Nephron progenitor cell (in vitro differentiated cells): ENCODE measurements at regions not wholly inside any gene's neighbourhood (a gene's known extent, or its start where the extent isn't known, plus 50 kb on each side); places are given as distances from the start of the nearest gene placed in this dataset.

Experiments used
- DNase-seq: peaks from one replicate; pipeline ENCODE4 v3.0.0; 2021
- H3K27ac Mint-ChIP-seq: 2 replicates; pipeline ENCODE4 v1.8.0; 2021; ENCODE audit warnings: mild to moderate bottlenecking, moderate library complexity, mixed read lengths
- H3K27me3 Mint-ChIP-seq: 2 replicates; pipeline ENCODE4 v1.8.0; 2021; ENCODE audit warnings: mild to moderate bottlenecking, low read depth, mixed read lengths; ENCODE audit not compliant: poor library complexity
- H3K36me3 Mint-ChIP-seq: 2 replicates; pipeline ENCODE4 v1.8.0; 2021; ENCODE audit warnings: low read depth, mixed read lengths
- H3K4me1 Mint-ChIP-seq: 2 replicates; pipeline ENCODE4 v1.8.0; 2021; ENCODE audit warnings: mixed read lengths
- H3K4me3 Mint-ChIP-seq: 2 replicates; pipeline ENCODE4 v1.8.0; 2021; ENCODE audit warnings: mild to moderate bottlenecking, moderate library complexity, mixed read lengths
- H3K9me3 Mint-ChIP-seq: 2 replicates; pipeline ENCODE4 v1.8.0; 2021; ENCODE audit warnings: mild to moderate bottlenecking, moderate library complexity, mixed read lengths
- CTCF ChIP-seq: fragments of 200-600 bp; sonication (generic); IDR thresholded peaks from 2 replicates; pipeline ENCODE4 v1.5.0; 2021; ENCODE audit warnings: antibody characterized with exemption

GRCh38 chr5:124883681-124884080 is 137.2 kb upstream of the ZNF608 start:
- Mint-ChIP-seq H3K27me3 (no peaks in the 10 kb centered on the region), H3K27ac (no peak overlapping the region), H3K4me3 (no peak overlapping the region), H3K36me3 (no peaks in the 10 kb centered on the region), H3K9me3 (peaks cover 4% of the 10 kb centered on the region), H3K4me1 (peaks cover 25% of the 10 kb centered on the region)
- no peak for DNase-seq
- TF ChIP-seq CTCF: no peak

GRCh38 chr5:124884114-124884513 is 137.7 kb upstream of the ZNF608 start:
- H3K4me1 Mint-ChIP-seq: peaks cover 29% of the 10 kb centered on the region
- TF ChIP-seq CTCF: no peak
- DNase-seq: no peak
- H3K27ac Mint-ChIP-seq: no peak overlapping the region
- no peak overlapping the region for H3K4me3 Mint-ChIP-seq
- no peaks in the 10 kb centered on the region for H3K27me3 Mint-ChIP-seq
- H3K36me3 Mint-ChIP-seq: no peaks in the 10 kb centered on the region
- peaks cover 4% of the 10 kb centered on the region for H3K9me3 Mint-ChIP-seq

DNA sequence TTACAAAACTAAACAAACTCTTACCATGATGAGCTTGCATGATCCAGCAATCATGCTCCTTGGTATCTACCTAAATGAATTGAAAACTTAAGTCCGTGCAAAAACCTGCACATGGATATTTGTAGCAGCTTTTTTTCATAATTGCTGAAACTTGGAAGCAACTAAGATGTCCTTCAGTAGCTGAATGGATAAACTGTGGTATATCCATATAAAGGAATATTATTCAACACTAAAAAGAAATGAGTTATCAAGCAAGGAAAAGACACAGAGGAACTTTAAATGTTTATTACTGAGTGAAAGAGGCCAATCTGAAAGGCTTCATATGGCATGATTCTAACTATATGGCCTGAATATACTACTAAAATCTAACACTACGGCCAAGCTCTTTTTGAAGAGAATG is 139.1 kb upstream of the ZNF608 start:
- DNase-seq: no peak
- H3K27ac Mint-ChIP-seq: no peak overlapping the region
- H3K27me3 Mint-ChIP-seq: no peaks in the 10 kb centered on the region
- no peaks in the 10 kb centered on the region for H3K36me3 Mint-ChIP-seq
- no peak for TF ChIP-seq CTCF
- peaks cover 35% of the 10 kb centered on the region for H3K4me1 Mint-ChIP-seq
- peaks cover 4% of the 10 kb centered on the region for H3K9me3 Mint-ChIP-seq
- no peak overlapping the region for H3K4me3 Mint-ChIP-seq

DNA sequence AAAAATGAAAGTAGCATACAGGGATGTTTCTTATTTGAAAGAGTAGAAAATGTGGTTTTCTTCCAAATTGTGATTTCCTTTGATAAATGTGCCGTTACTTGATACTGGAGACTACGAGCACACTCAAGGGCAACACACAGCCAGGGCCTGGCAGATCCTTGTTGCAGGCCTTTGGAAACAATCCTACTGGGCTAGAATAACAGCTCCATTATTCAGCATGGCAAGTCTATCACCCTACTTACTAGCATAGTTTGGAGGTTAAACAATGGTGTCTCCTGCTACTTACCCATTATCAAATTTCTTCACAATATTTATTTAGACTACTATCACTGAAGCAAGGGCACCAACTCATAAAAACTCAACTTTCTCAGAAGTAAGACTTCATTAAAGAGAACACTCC is 140.8 kb upstream of the ZNF608 start:
- DNase-seq: no peak
- Mint-ChIP-seq H3K36me3 (no peaks in the 10 kb centered on the region), H3K27me3 (no peaks in the 10 kb centered on the region), H3K4me1 (peaks cover 49% of the 10 kb centered on the region), H3K4me3 (peak overlapping the region; percentile 21), H3K9me3 (peaks cover 9% of the 10 kb centered on the region), H3K27ac (peak overlapping the region; percentile 94)
- no peak for TF ChIP-seq CTCF

- H3K4me3 Mint-ChIP-seq: peak overlapping the region; percentile 62
- no peaks in the 10 kb centered on the region for H3K27me3 Mint-ChIP-seq
- H3K4me1 Mint-ChIP-seq: peaks cover 49% of the 10 kb centered on the region
- H3K27ac Mint-ChIP-seq: peak overlapping the region; percentile 92
- no peaks in the 10 kb centered on the region for H3K36me3 Mint-ChIP-seq
- peaks cover 9% of the 10 kb centered on the region for H3K9me3 Mint-ChIP-seq
- peak; percentile 29 for DNase-seq
- peak; percentile 15 for TF ChIP-seq CTCF
Observed at GRCh38 chr5:124888050-124888506, 141.6 kb upstream of the ZNF608 start.

DNA sequence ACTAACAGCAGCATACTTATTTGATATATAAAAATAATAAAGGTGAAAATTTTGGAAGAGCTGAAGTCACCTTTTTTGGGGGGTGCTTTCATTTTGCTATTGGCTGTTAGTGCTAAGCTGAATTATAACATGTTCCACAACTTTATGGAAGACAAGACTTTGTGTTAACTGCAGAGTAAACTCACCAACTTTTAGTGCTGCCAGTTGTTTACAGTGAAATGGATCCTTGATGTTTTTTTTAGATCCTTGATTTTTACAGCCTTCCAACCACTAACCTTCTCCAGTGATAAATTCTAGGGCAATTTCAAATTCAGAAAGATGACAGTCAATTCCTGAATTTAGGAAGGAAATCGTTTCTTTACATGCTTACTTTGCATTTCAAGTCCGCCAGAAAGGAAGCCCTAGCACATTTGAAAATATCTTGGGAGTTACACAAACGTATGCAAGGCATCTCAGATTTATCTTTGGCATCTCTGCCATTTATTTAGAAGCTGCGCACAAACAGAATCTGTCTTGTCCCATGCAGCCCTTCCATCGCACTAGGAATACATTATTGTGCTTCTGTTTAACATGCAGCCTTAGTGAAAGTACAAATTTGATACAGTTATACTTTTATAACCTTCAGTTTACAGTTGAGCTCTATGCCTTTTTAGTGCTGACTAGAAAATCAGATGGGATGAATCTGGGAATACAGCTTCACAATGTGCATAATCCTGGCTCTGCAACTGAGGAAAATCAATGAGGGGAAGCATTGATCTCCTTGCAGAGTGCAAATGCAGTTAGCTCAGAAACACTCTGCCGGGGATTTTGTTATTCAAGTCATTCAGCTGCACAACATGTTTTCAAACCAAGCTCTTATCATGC is 142.4 kb upstream of the ZNF608 start:
- peak overlapping the region; percentile 85 for H3K27ac Mint-ChIP-seq
- DNase-seq: no peak
- H3K36me3 Mint-ChIP-seq: no peaks in the 10 kb centered on the region
- no peak for TF ChIP-seq CTCF
- H3K9me3 Mint-ChIP-seq: peaks cover 9% of the 10 kb centered on the region
- H3K27me3 Mint-ChIP-seq: no peaks in the 10 kb centered on the region
- H3K4me3 Mint-ChIP-seq: peak overlapping the region; percentile 70
- H3K4me1 Mint-ChIP-seq: peaks cover 49% of the 10 kb centered on the region
